Stimulated activated naive CD8-positive, alpha-beta T cell treated with anti-CD3 and anti-CD28 coated beads, Interleukin-15, Interleukin-2, amounts not matched to agents 100 ng/mL and 50 ng/mL, for 24 hours (primary cell): ENCODE measurements at regions not wholly inside any gene's neighbourhood (a gene's known extent, or its start where the extent isn't known, plus 50 kb on each side); places are given as distances from the start of the nearest gene placed in this dataset.
"Not testable (repeated sequence)": the region's sequence is repeated elsewhere in the genome, so short reads cannot be mapped to it uniquely, and the experiment has no call there.

Source experiments
- H3K27ac Mint-ChIP-seq: one replicate; pipeline ENCODE4 v1.8.0; 2021; ENCODE audit warnings: mild to moderate bottlenecking, mixed read lengths
- H3K27me3 Mint-ChIP-seq: one replicate; pipeline ENCODE4 v1.8.0; 2021; ENCODE audit warnings: mixed read lengths
- H3K36me3 Mint-ChIP-seq: one replicate; pipeline ENCODE4 v1.8.0; 2021; ENCODE audit warnings: low read depth, mixed read lengths
- H3K4me1 Mint-ChIP-seq: one replicate; pipeline ENCODE4 v1.8.0; 2021; ENCODE audit warnings: low read depth, mixed read lengths
- H3K4me3 Mint-ChIP-seq: one replicate; pipeline ENCODE4 v1.8.0; 2021; ENCODE audit warnings: mild to moderate bottlenecking, mixed read lengths
- H3K9me3 Mint-ChIP-seq: one replicate; pipeline ENCODE4 v1.8.0; 2021; ENCODE audit warnings: mixed read lengths

- peaks cover 16% of the 10 kb centered on the region for H3K4me1 Mint-ChIP-seq
- H3K9me3 Mint-ChIP-seq = peaks cover 8% of the 10 kb centered on the region
- H3K4me3 Mint-ChIP-seq = no peak overlapping the region
- no peaks in the 10 kb centered on the region for H3K36me3 Mint-ChIP-seq
- H3K27ac Mint-ChIP-seq = no peak overlapping the region
- H3K27me3 Mint-ChIP-seq = no peaks in the 10 kb centered on the region
Measured at GRCh38 chr15:91407269-91407889, 307.3 kb downstream of the SV2B start.

- Mint-ChIP-seq H3K27me3 (no peaks in the 10 kb centered on the region), H3K27ac (no peak overlapping the region), H3K4me1 (peaks cover 16% of the 10 kb centered on the region), H3K9me3 (peaks cover 8% of the 10 kb centered on the region), H3K36me3 (no peaks in the 10 kb centered on the region), H3K4me3 (no peak overlapping the region)
Measured at GRCh38 chr15:91408476-91409076, 308.5 kb downstream of the SV2B start.

DNA sequence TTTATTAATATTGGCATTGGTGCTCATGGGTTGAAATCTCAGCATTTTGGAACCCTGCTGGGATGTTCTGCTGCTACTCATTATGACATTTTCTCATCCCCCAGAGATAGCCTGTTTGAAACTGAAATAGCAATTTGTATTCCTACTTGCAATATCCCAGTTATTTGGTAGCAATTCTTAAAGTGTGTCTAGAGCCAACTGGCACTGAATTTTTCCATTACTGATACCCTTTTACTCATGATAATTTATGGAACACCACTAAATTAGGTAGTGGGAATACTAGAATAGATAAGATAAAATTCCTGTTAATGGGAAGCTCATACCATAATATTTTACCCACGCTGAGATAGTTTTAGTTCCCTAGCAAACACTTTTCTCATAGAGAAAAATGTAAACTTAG lies 309.3 kb downstream of the SV2B start:
- Mint-ChIP-seq H3K27me3 (no peaks in the 10 kb centered on the region), H3K36me3 (no peaks in the 10 kb centered on the region), H3K9me3 (peaks cover 8% of the 10 kb centered on the region), H3K4me1 (peaks cover 16% of the 10 kb centered on the region), H3K4me3 (no peak overlapping the region), H3K27ac (no peak overlapping the region)

GRCh38 chr15:91411586-91411985 lies 311.5 kb downstream of the SV2B start:
- Mint-ChIP-seq H3K27me3 (no peaks in the 10 kb centered on the region), H3K36me3 (no peaks in the 10 kb centered on the region), H3K4me3 (no peak overlapping the region), H3K27ac (no peak overlapping the region), H3K4me1 (peaks cover 16% of the 10 kb centered on the region), H3K9me3 (peaks cover 8% of the 10 kb centered on the region)

DNA sequence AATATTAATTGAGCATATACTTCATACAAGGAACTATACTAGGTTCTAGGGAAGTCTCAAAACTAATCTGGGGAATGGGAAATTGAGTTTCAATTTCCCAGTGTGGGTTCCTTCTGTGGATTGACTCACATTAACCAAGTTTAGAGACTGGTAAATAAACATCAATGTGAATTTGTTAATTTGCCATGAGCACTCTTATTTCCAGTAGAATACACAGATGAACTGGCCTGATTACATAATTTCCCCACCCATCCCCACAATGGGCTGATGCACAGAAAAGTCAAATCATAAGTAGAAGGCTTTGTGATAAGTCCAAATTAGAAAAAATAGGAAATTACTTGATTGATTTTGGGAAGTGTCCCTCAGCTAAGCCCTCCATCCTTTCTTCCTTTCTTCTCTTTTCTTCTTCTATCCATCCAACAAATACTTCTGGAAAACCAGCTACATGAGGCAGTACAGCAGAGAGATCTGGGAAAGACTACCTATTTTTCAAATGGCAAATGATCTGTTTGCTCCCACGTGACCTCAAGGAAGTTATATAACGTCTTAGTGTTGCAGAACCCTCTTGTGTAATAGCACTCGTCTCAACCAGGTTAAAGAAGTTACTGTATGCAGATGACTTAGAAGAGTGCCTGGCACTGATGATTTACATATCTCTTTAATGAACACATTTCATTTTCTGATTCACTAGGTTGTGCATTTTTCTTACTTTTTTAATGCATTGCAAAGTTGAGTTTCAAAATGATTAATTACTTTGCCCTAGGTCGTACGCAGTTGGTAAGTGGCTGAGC lies 312.3 kb downstream of the SV2B start:
- Mint-ChIP-seq H3K4me3 (no peak overlapping the region), H3K9me3 (peaks cover 8% of the 10 kb centered on the region)

GRCh38 chr15:91413142-91413541 lies 313.1 kb downstream of the SV2B start:
- Mint-ChIP-seq H3K27me3 (no peaks in the 10 kb centered on the region), H3K27ac (no peak overlapping the region), H3K4me3 (no peak overlapping the region), H3K36me3 (no peaks in the 10 kb centered on the region), H3K9me3 (peaks cover 8% of the 10 kb centered on the region), H3K4me1 (peaks cover 6% of the 10 kb centered on the region)

More for the DNA sequence above, 312.3 kb downstream of the SV2B start:
- Mint-ChIP-seq H3K27me3 (no peaks in the 10 kb centered on the region), H3K4me1 (peaks cover 11% of the 10 kb centered on the region), H3K27ac (no peak overlapping the region), H3K36me3 (no peaks in the 10 kb centered on the region)

- Mint-ChIP-seq H3K9me3 (peaks cover 8% of the 10 kb centered on the region), H3K27me3 (no peaks in the 10 kb centered on the region), H3K27ac (no peak overlapping the region), H3K4me1 (peaks cover 6% of the 10 kb centered on the region), H3K4me3 (no peak overlapping the region), H3K36me3 (no peaks in the 10 kb centered on the region)
Measured at GRCh38 chr15:91414124-91414523, 314.1 kb downstream of the SV2B start.

GRCh38 chr15:91415258-91415657 lies 315.2 kb downstream of the SV2B start:
- H3K27ac Mint-ChIP-seq, H3K27me3 Mint-ChIP-seq, H3K4me1 Mint-ChIP-seq, H3K36me3 Mint-ChIP-seq, H3K9me3 Mint-ChIP-seq, H3K4me3 Mint-ChIP-seq: not testable (repeated sequence)

GRCh38 chr15:91420689-91421088 lies 320.6 kb downstream of the SV2B start:
- H3K9me3 Mint-ChIP-seq = peaks cover 3% of the 10 kb centered on the region
- no peaks in the 10 kb centered on the region for H3K36me3 Mint-ChIP-seq
- H3K4me3 Mint-ChIP-seq = no peak overlapping the region
- no peak overlapping the region for H3K27ac Mint-ChIP-seq
- no peaks in the 10 kb centered on the region for H3K27me3 Mint-ChIP-seq
- peaks cover 13% of the 10 kb centered on the region for H3K4me1 Mint-ChIP-seq

DNA sequence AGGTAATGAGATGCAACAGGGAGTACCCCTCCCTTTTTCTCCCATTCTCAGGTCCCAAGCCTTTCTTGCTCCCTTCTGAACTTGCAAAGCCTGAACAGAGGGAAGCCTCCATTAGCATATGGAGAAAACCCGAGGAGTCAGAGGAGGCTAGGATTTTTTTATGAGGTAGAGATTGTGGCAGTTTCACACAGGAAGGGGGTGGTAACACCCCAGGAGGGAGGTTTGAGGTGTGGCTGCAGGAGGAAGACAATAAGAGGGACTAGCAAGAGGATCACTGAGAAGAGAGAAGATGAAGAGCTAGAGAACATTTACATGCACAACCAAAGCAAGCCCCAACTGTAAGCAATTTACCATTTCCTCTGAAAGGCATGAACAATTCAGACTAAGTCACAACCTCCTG lies 322.7 kb downstream of the SV2B start:
- Mint-ChIP-seq H3K27me3 (no peaks in the 10 kb centered on the region), H3K4me1 (peaks cover 13% of the 10 kb centered on the region), H3K27ac (no peak overlapping the region), H3K36me3 (no peaks in the 10 kb centered on the region), H3K4me3 (no peak overlapping the region), H3K9me3 (peaks cover 3% of the 10 kb centered on the region)

DNA sequence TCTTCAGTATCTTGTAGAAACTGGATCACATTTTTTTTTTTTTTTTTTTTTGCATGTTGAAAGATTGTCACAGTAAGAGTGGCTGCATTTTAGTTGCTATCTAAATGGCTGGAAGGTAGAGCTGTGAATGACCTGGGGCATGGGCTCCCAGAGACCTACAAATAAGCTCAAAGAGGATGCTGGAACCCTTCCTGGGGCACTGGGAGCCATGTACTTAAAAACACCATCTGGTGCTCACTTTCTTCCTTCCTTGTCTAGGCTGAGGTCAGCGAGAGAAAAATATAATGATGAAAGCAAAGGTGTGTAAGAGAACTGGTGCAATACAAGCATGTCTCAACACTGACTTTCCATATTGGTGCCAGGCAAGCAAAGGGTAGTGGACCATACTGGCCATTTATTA lies 323.9 kb downstream of the SV2B start:
- no peak overlapping the region for H3K27ac Mint-ChIP-seq
- no peak overlapping the region for H3K4me3 Mint-ChIP-seq
- H3K36me3 Mint-ChIP-seq = no peaks in the 10 kb centered on the region
- H3K9me3 Mint-ChIP-seq = peaks cover 3% of the 10 kb centered on the region
- peaks cover 13% of the 10 kb centered on the region for H3K4me1 Mint-ChIP-seq
- H3K27me3 Mint-ChIP-seq = no peaks in the 10 kb centered on the region

DNA sequence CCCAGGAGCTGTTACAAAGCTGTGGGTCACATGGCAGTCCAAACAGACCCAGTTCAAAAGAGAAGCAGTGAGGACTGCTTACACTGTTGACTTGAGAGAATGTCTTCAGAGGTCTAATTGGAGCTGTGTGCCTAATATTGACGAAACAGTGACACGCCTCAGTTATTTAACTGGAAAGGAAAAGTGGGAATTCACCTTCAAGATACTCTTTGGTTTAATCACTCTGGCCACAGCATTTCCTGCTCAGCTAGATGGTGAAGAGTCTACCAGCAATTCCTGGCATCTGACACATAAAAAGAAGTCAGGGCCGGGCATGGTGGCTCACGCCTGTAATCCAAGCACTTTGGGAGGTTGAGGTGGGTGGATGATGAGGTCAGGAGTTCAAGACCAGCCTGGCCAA lies 326.4 kb downstream of the SV2B start:
- no peaks in the 10 kb centered on the region for H3K9me3 Mint-ChIP-seq
- H3K27ac Mint-ChIP-seq = no peak overlapping the region
- peaks cover 13% of the 10 kb centered on the region for H3K4me1 Mint-ChIP-seq
- H3K36me3 Mint-ChIP-seq = no peaks in the 10 kb centered on the region
- no peaks in the 10 kb centered on the region for H3K27me3 Mint-ChIP-seq
- no peak overlapping the region for H3K4me3 Mint-ChIP-seq

DNA sequence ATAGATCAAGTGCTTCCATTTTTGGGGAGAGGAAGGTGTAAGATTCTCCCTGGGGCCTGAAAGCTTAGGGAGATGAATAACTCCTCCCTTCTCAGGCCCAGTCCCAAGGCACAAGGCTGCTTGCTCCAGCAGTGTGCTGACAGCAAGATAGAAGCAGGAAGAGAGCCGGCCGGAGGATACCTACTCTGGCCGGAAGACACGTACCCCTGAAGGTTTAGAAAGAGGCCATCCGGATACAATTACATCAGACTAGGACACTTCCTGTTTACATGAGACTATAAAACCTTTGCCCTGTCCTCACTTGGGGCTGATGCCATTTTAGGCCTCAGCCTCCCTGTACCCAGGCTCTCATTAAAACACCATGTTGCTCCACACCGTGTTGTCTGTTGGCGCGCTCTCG lies 329.9 kb downstream of the SV2B start:
- Mint-ChIP-seq H3K4me3 (no peak overlapping the region), H3K9me3 (no peaks in the 10 kb centered on the region), H3K36me3 (no peaks in the 10 kb centered on the region), H3K4me1 (no peaks in the 10 kb centered on the region), H3K27me3 (no peaks in the 10 kb centered on the region), H3K27ac (no peak overlapping the region)

- H3K36me3 Mint-ChIP-seq = no peaks in the 10 kb centered on the region
- H3K9me3 Mint-ChIP-seq = no peaks in the 10 kb centered on the region
- H3K4me1 Mint-ChIP-seq = no peaks in the 10 kb centered on the region
- H3K4me3 Mint-ChIP-seq = no peak overlapping the region
- no peaks in the 10 kb centered on the region for H3K27me3 Mint-ChIP-seq
- H3K27ac Mint-ChIP-seq = no peak overlapping the region
Measured at GRCh38 chr15:91431041-91431715, 331.1 kb downstream of the SV2B start.

GRCh38 chr15:91435113-91435512 lies 335.1 kb downstream of the SV2B start:
- no peaks in the 10 kb centered on the region for H3K27me3 Mint-ChIP-seq
- H3K4me3 Mint-ChIP-seq = no peak overlapping the region
- no peaks in the 10 kb centered on the region for H3K9me3 Mint-ChIP-seq
- no peak overlapping the region for H3K27ac Mint-ChIP-seq
- H3K4me1 Mint-ChIP-seq = no peaks in the 10 kb centered on the region
- H3K36me3 Mint-ChIP-seq = no peaks in the 10 kb centered on the region
